SK-N-SH treated with all-trans-retinoic acid at 6 μM for 48 hours (cell line): ENCODE measurements at regions not wholly inside any gene's neighbourhood (a gene's known extent, or its start where the extent isn't known, plus 50 kb on each side); places are given as distances from the start of the nearest gene placed in this dataset.

Experiments used
- BACH2 ChIP-seq: fragments of 250-450 bp; sonication (Bioruptor Pico); IDR thresholded peaks from 2 replicates; pipeline ENCODE4 v1.9.0; 2021; ENCODE audit warnings: mild to moderate bottlenecking, borderline replicate concordance
- CSDC2 ChIP-seq: fragments of 250-450 bp; sonication (Bioruptor Pico); IDR thresholded peaks from 2 replicates; pipeline ENCODE4 v1.5.0; 2020; ENCODE audit warnings: mild to moderate bottlenecking, moderate library complexity
- ESRRG ChIP-seq: fragments of 250-450 bp; sonication (Bioruptor Pico); IDR thresholded peaks from 2 replicates; pipeline ENCODE4 v1.6.1; 2021; ENCODE audit warnings: mild to moderate bottlenecking
- RARB ChIP-seq: fragments of 250-450 bp; sonication (Bioruptor Pico); IDR thresholded peaks from 2 replicates; pipeline ENCODE4 v1.8.0; 2021; ENCODE audit warnings: mild to moderate bottlenecking, moderate library complexity
- TOX ChIP-seq: fragments of 250-450 bp; sonication (Bioruptor Pico); IDR thresholded peaks from 2 replicates; pipeline ENCODE4 v1.8.0; 2021; ENCODE audit warnings: mild to moderate bottlenecking, moderate library complexity, borderline replicate concordance
- ZFP30 ChIP-seq: fragments of 450-650 bp; formaldehyde crosslinking; IDR thresholded peaks from 2 replicates; pipeline ENCODE4 v1.5.0; 2022; ENCODE audit warnings: mild to moderate bottlenecking, moderate library complexity
- ZNF565 ChIP-seq: fragments of 450-650 bp; formaldehyde crosslinking; conservative IDR thresholded peaks from 2 replicates; pipeline ENCODE4 v1.5.0; 2020; ENCODE audit warnings: low read depth, mild to moderate bottlenecking, moderate library complexity
- TF ChIP-seq, protein P1 (sequence below): fragments of 250-450 bp; sonication (Bioruptor Pico); IDR thresholded peaks from 2 replicates; pipeline ENCODE4 v1.8.0; 2021; ENCODE audit warnings: low read depth, mild to moderate bottlenecking, moderate library complexity, borderline replicate concordance

DNA sequence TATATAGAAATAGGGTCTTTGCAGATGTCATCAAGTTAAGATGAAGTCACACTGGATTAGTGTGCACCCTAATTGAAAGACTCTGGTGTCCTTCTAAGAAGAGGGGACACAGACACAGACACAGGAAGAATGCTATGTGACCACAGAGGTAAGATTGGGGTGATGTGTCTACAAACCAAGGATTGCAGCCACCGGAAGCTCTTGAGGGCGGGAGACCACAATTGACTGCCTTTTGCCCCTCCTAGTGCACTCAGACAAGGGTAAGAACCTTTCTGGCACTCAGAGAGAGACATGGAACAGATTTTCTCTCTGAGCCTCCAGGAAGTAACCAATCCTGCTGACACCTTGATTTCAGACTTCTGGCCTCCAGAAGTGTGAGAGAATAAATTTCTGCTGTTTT, 51.2 kb upstream of the ARAP3 start:
- TF ChIP-seq ZFP30 (CRISPR knock-in tag) (no peak), RARB (CRISPR knock-in tag) (no peak), ZNF565 (CRISPR knock-in tag) (no peak), TOX (CRISPR knock-in tag) (no peak), BACH2 (CRISPR knock-in tag) (no peak), CSDC2 (no peak), ESRRG (CRISPR knock-in tag) (no peak)
- TF ChIP-seq, protein P1, sequence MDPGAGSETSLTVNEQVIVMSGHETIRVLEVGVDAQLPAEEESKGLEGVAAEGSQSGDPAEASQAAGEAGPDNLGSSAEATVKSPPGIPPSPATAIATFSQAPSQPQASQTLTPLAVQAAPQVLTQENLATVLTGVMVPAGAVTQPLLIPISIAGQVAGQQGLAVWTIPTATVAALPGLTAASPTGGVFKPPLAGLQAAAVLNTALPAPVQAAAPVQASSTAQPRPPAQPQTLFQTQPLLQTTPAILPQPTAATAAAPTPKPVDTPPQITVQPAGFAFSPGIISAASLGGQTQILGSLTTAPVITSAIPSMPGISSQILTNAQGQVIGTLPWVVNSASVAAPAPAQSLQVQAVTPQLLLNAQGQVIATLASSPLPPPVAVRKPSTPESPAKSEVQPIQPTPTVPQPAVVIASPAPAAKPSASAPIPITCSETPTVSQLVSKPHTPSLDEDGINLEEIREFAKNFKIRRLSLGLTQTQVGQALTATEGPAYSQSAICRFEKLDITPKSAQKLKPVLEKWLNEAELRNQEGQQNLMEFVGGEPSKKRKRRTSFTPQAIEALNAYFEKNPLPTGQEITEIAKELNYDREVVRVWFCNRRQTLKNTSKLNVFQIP = no peak
